ENCODE measurements at regions not wholly inside any gene's neighbourhood (a gene's known extent, or its start where the extent isn't known, plus 50 kb on each side); places are given as distances from the start of the nearest gene placed in this dataset.

GRCh38 chr6:37575221-37575620 is 75.5 kb upstream of the CCDC167 start:
- DNase-seq, result no peak
- Histone ChIP-seq H3K27me3 (ENCODE audit: insufficient read depth, low read length) (no peaks in the 10 kb centered on the region), H3K9me3 (ENCODE audit: control insufficient read depth, low read depth, low read length) (no peaks in the 10 kb centered on the region), H3K27ac (ENCODE audit: insufficient read length, low read depth, low read length) (no peak overlapping the region), H3K56ac (ENCODE audit: insufficient read length, low read depth, low read length) (no peak overlapping the region), H2BK5ac (ENCODE audit: insufficient read length, low read length) (no peak overlapping the region), H3K18ac (ENCODE audit: insufficient read length, low read depth, low read length) (no peak overlapping the region), H3K4ac (ENCODE audit: low read depth, low read length) (no peak overlapping the region), H4K8ac (replicated peaks; ENCODE audit: insufficient read length, low read depth, low read length) (no peak overlapping the region), H2BK20ac (ENCODE audit: low read depth, low read length, poor library complexity, severe bottlenecking) (no peak overlapping the region), H3K4me1 (ENCODE audit: insufficient read depth, low read length) (no peaks in the 10 kb centered on the region), H3T11ph (ENCODE audit: low read length) (no peak overlapping the region), H2AK5ac (ENCODE audit: insufficient read length, low read length) (no peak overlapping the region), H3K79me1 (ENCODE audit: insufficient read depth, low read depth, low read length, poor library complexity, severe bottlenecking) (no peaks in the 10 kb centered on the region), H3K9ac (ENCODE audit: extremely low read depth, insufficient read length, low read length) (no peak overlapping the region), H2BK12ac (ENCODE audit: insufficient read length, low read depth, low read length) (no peak overlapping the region), H3K23me2 (ENCODE audit: insufficient read length, low read depth, low read length, poor library complexity, severe bottlenecking) (no peaks in the 10 kb centered on the region), H3K79me2 (ENCODE audit: insufficient read depth, low read length) (no peaks in the 10 kb centered on the region), H3K4me2 (ENCODE audit: insufficient read depth, insufficient read length, low read length) (no peak overlapping the region), H4K5ac (ENCODE audit: insufficient read length, low read depth, low read length) (no peak overlapping the region), H4K91ac (ENCODE audit: insufficient read length, low read depth, low read length) (no peak overlapping the region), H2AFZ (ENCODE audit: low read length) (no peak overlapping the region), H2BK15ac (ENCODE audit: low read depth, low read length) (no peak overlapping the region), H3K14ac (ENCODE audit: insufficient read depth, low read length) (no peak overlapping the region), H4K20me1 (ENCODE audit: control insufficient read depth, insufficient read depth, insufficient read length) (no peaks in the 10 kb centered on the region), H3K23ac (ENCODE audit: insufficient read length, low read depth, low read length) (no peak overlapping the region), H2BK120ac (ENCODE audit: low read depth, low read length, poor library complexity, severe bottlenecking) (no peak overlapping the region)
- Mint-ChIP-seq H3K4me1 (peaks cover 5 to 23% of the 10 kb centered on the region in 2 experiments), H3K27me3 (ENCODE audit: low read depth) (peaks cover 17% of the 10 kb centered on the region), H3K36me3 (ENCODE audit: insufficient read depth in 1 of 3, low read depth in 3 of 3) (no peaks in the 10 kb centered on the region), H3K9me3 (no peaks in the 10 kb centered on the region; a peak in 2 of 5 replicates), H3K4me3 (no peak overlapping the region), H3K27ac (no peak overlapping the region)
- WGBS (ENCODE audit: extremely low coverage, insufficient read length, low lambda C conversion rate), result no CpG with 5 or more reads among the region's 4 CpGs
- no peak for TF ChIP-seq CTCF (conservative IDR thresholded peaks at IDR 0.05)

Measured in H9 (cell line).